GM12892 (cell line): ENCODE measurements at regions not wholly inside any gene's neighbourhood (a gene's known extent, or its start where the extent isn't known, plus 50 kb on each side); places are given as distances from the start of the nearest gene placed in this dataset.
"Not testable (repeated sequence)": the region's sequence is repeated elsewhere in the genome, so short reads cannot be mapped to it uniquely, and the experiment has no call there.

Source experiments
- POLR2A ChIP-seq: IDR thresholded peaks from 2 replicates; pipeline ENCODE4 v1.6.1; 2011; ENCODE audit warnings: low read depth, low read length, control low read depth
- POLR2AphosphoS5 ChIP-seq: IDR thresholded peaks from 2 replicates; pipeline ENCODE4 v1.6.1; 2011; ENCODE audit warnings: low read depth, low read length, control low read depth

DNA sequence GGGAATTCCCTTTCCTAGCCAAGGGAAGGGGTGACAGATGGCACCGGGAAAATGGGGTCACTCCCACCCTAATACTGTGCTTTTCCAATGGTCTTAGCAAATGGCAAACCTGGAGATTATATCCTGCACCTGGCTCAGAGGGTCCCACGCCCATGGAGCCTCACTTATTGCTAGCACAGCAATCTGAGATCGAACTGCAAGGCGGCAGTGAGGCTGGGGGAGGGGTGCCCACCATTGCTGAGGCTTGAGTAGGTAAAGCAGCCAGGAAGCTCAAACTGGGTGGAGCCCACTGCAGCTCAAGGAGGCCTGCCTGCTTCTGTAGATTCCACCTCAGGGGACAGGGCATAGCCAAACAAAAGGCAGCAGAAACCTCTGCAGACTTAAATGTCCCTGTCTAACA lies 438.9 kb downstream of the TMEM182 start:
- TF ChIP-seq POLR2AphosphoS5, POLR2A: not testable (repeated sequence)
